H9 (cell line): ENCODE measurements at regions not wholly inside any gene's neighbourhood (a gene's known extent, or its start where the extent isn't known, plus 50 kb on each side); places are given as distances from the start of the nearest gene placed in this dataset.

Experiments used
- DNase-seq: peaks from one replicate; pipeline ENCODE4 v3.0.0-alpha.2; 2017
- H2AFZ ChIP-seq: one replicate; pipeline ENCODE4 v1.6.1; 2013; ENCODE audit warnings: mild to moderate bottlenecking, low read length, control low read depth, moderate library complexity
- H2AK5ac ChIP-seq: 2 replicates; pipeline ENCODE4 v1.6.1; 2013; ENCODE audit warnings: low read length, control low read depth, mixed read lengths; ENCODE audit not compliant: insufficient read length
- H2BK120ac ChIP-seq: one replicate; pipeline ENCODE4 v1.6.1; 2013; ENCODE audit warnings: low read depth, mild to moderate bottlenecking, low read length, control low read depth, inconsistent platforms; ENCODE audit not compliant: poor library complexity, severe bottlenecking
- H2BK12ac ChIP-seq: 2 replicates; pipeline ENCODE4 v1.6.1; 2013; ENCODE audit warnings: low read length, control low read depth, mixed read lengths, low read depth; ENCODE audit not compliant: insufficient read length
- H2BK15ac ChIP-seq: 2 replicates; pipeline ENCODE4 v1.6.1; 2013; ENCODE audit warnings: low read depth, low read length, control low read depth
- H2BK20ac ChIP-seq: one replicate; pipeline ENCODE4 v1.6.1; 2013; ENCODE audit warnings: low read depth, mild to moderate bottlenecking, low read length, control low read depth, inconsistent platforms; ENCODE audit not compliant: poor library complexity, severe bottlenecking
- H2BK5ac ChIP-seq: 2 replicates; pipeline ENCODE4 v1.6.1; 2013; ENCODE audit warnings: low read length, control low read depth, mixed read lengths; ENCODE audit not compliant: insufficient read length
- H3K14ac ChIP-seq: 2 replicates; pipeline ENCODE4 v1.6.1; 2013; ENCODE audit warnings: low read length, control low read depth; ENCODE audit not compliant: insufficient read depth
- H3K18ac ChIP-seq: 2 replicates; pipeline ENCODE4 v1.6.1; 2013; ENCODE audit warnings: low read depth, mild to moderate bottlenecking, mixed read lengths, low read length, control low read depth; ENCODE audit not compliant: insufficient read length
- H3K23ac ChIP-seq: 2 replicates; pipeline ENCODE4 v1.6.1; 2013; ENCODE audit warnings: low read length, control low read depth, mixed read lengths, low read depth; ENCODE audit not compliant: insufficient read length
- H3K23me2 ChIP-seq: 2 replicates; pipeline ENCODE4 v1.6.1; 2013; ENCODE audit warnings: low read depth, mild to moderate bottlenecking, mixed read lengths, low read length, control low read depth; ENCODE audit not compliant: insufficient read length, poor library complexity, severe bottlenecking
- H3K27ac ChIP-seq: 2 replicates; pipeline ENCODE4 v1.5.1; 2013; ENCODE audit warnings: low read length, control low read depth, mixed read lengths, low read depth; ENCODE audit not compliant: insufficient read length
- H3K27me3 ChIP-seq: 2 replicates; pipeline ENCODE4 v1.6.1; 2013; ENCODE audit warnings: low read length, control low read depth, inconsistent platforms; ENCODE audit not compliant: insufficient read depth
- H3K4ac ChIP-seq: 2 replicates; pipeline ENCODE4 v1.6.1; 2013; ENCODE audit warnings: low read depth, mild to moderate bottlenecking, control low read depth, inconsistent platforms, low read length, moderate library complexity
- H3K4me1 ChIP-seq: 2 replicates; pipeline ENCODE4 v1.6.1; 2013; ENCODE audit warnings: low read length, control low read depth, inconsistent platforms; ENCODE audit not compliant: insufficient read depth
- H3K4me2 ChIP-seq: 2 replicates; pipeline ENCODE4 v1.6.1; 2013; ENCODE audit warnings: low read length, control low read depth, mixed read lengths; ENCODE audit not compliant: insufficient read length, insufficient read depth
- H3K56ac ChIP-seq: 2 replicates; pipeline ENCODE4 v1.6.1; 2013; ENCODE audit warnings: low read depth, mild to moderate bottlenecking, mixed read lengths, low read length, control low read depth; ENCODE audit not compliant: insufficient read length
- H3K79me1 ChIP-seq: 2 replicates; pipeline ENCODE4 v1.6.1; 2013; ENCODE audit warnings: low read depth, mild to moderate bottlenecking, moderate library complexity, low read length, control low read depth, inconsistent platforms; ENCODE audit not compliant: insufficient read depth, poor library complexity, severe bottlenecking
- H3K79me2 ChIP-seq: 2 replicates; pipeline ENCODE4 v1.6.1; 2013; ENCODE audit warnings: low read length, control low read depth, inconsistent platforms; ENCODE audit not compliant: insufficient read depth
- H3K9ac ChIP-seq: 2 replicates; pipeline ENCODE4 v1.6.1; 2013; ENCODE audit warnings: low read length, control low read depth, mixed read lengths; ENCODE audit not compliant: insufficient read length; ENCODE audit errors: extremely low read depth
- H3K9me3 ChIP-seq: one replicate; pipeline ENCODE4 v1.6.1; 2013; ENCODE audit warnings: low read depth, low read length, inconsistent platforms; ENCODE audit not compliant: control insufficient read depth
- H3T11ph ChIP-seq: one replicate; pipeline ENCODE4 v1.6.1; 2013; ENCODE audit warnings: mild to moderate bottlenecking, low read length, control low read depth, inconsistent platforms
- H4K20me1 ChIP-seq: one replicate; pipeline ENCODE4 v1.6.1; 2013; ENCODE audit not compliant: control insufficient read depth, insufficient read length, insufficient read depth
- H4K5ac ChIP-seq: 2 replicates; pipeline ENCODE4 v1.6.1; 2013; ENCODE audit warnings: low read depth, mild to moderate bottlenecking, mixed read lengths, low read length, control low read depth; ENCODE audit not compliant: insufficient read length
- H4K8ac ChIP-seq: replicated peaks from 2 replicates; pipeline ENCODE4 v1.6.1; 2013; ENCODE audit warnings: low read length, control low read depth, mixed read lengths, low read depth; ENCODE audit not compliant: insufficient read length
- H4K91ac ChIP-seq: 2 replicates; pipeline ENCODE4 v1.6.1; 2013; ENCODE audit warnings: low read depth, mild to moderate bottlenecking, moderate library complexity, mixed read lengths, low read length, control low read depth; ENCODE audit not compliant: insufficient read length
- H3K27ac Mint-ChIP-seq, 3 experiments: 2 replicates in 2 of 3; 3 replicates in 1 of 3; pipeline ENCODE4 v1.8.0; 2020 to 2021; ENCODE audit warnings: mixed read lengths in 3 of 3, mild to moderate bottlenecking in 1 of 3, moderate library complexity in 1 of 3
- H3K27me3 Mint-ChIP-seq: 2 replicates; pipeline ENCODE4 v1.8.0; 2021; ENCODE audit warnings: low read depth, mild to moderate bottlenecking, moderate library complexity, mixed read lengths
- H3K36me3 Mint-ChIP-seq, 3 experiments: 2 replicates in 2 of 3; 3 replicates in 1 of 3; pipeline ENCODE4 v1.8.0; 2020 to 2021; ENCODE audit warnings: low read depth in 3 of 3, mixed read lengths in 3 of 3; ENCODE audit not compliant: insufficient read depth in 1 of 3
- H3K4me1 Mint-ChIP-seq, 2 experiments: 2 replicates each; pipeline ENCODE4 v1.8.0; 2020; ENCODE audit warnings: mixed read lengths in 2 of 2
- H3K4me3 Mint-ChIP-seq, 2 experiments: 2 replicates in 1 of 2; 3 replicates in 1 of 2; pipeline ENCODE4 v1.8.0; 2020 to 2021; ENCODE audit warnings: mild to moderate bottlenecking in 2 of 2, mixed read lengths in 2 of 2, moderate library complexity in 1 of 2
- H3K9me3 Mint-ChIP-seq, 2 experiments: 2 replicates in 1 of 2; 3 replicates in 1 of 2; pipeline ENCODE4 v1.8.0; 2020; ENCODE audit warnings: mild to moderate bottlenecking in 2 of 2, mixed read lengths in 2 of 2, moderate library complexity in 1 of 2
- WGBS: extraction: QIAGEN DNeasy Blood & Tissue Kit; methylation state at CpG from one replicate; pipeline ENCODE4 v1.1.7; 2013; ENCODE audit warnings: missing lambda C conversion rate, low lambda C conversion rate, mixed read lengths; ENCODE audit not compliant: insufficient read length; ENCODE audit errors: extremely low coverage; 5-methylcytosine and 5-hydroxymethylcytosine counted together
- TF ChIP-seq, protein P1 (sequence below): fragments of 200-600 bp; sonication (generic); conservative IDR thresholded peaks from 3 replicates; pipeline ENCODE4 v1.8.0; 2021; ENCODE audit warnings: antibody characterized with exemption, mild to moderate bottlenecking

DNA sequence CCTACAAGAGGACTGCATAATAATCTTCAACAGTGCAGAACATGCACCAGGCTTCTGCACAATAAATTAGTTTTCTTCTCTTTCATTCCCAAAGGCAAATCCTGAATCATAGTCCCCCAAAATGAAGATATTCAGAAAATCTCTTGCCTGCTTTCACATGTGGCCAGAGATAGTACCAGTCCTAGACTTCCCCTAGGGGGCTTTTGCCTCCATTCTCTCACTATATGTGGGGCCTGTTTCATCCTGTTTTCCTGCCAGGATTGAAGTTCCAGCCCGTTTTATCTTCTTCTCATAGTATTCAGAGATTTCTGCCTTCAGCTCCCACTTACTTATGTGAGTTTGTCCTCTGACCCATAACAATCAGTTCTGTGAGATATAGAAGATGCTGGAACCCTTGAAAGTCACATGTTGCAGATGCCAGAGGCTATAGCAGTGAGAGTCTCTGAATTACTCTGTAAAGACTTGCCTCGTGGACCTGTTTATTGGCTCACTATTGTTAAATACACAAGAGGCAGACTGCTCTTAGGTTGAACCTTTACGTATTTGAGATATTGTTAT is 421.9 kb upstream of the PCDH9 start:
- H2AFZ ChIP-seq, result no peak overlapping the region
- Mint-ChIP-seq H3K4me3 (no peak overlapping the region), H3K27ac (no peak overlapping the region), H3K36me3 (no peaks in the 10 kb centered on the region), H3K9me3 (no peaks in the 10 kb centered on the region), H3K27me3 (no peaks in the 10 kb centered on the region), H3K4me1 (peaks cover 6 to 7% of the 10 kb centered on the region in 2 experiments)
- no peak overlapping the region for H3K4me2 ChIP-seq
- TF ChIP-seq, protein P1, sequence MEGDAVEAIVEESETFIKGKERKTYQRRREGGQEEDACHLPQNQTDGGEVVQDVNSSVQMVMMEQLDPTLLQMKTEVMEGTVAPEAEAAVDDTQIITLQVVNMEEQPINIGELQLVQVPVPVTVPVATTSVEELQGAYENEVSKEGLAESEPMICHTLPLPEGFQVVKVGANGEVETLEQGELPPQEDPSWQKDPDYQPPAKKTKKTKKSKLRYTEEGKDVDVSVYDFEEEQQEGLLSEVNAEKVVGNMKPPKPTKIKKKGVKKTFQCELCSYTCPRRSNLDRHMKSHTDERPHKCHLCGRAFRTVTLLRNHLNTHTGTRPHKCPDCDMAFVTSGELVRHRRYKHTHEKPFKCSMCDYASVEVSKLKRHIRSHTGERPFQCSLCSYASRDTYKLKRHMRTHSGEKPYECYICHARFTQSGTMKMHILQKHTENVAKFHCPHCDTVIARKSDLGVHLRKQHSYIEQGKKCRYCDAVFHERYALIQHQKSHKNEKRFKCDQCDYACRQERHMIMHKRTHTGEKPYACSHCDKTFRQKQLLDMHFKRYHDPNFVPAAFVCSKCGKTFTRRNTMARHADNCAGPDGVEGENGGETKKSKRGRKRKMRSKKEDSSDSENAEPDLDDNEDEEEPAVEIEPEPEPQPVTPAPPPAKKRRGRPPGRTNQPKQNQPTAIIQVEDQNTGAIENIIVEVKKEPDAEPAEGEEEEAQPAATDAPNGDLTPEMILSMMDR, result no peak; the same call in 2 of the 3 replicates
- H4K8ac ChIP-seq, result no peak overlapping the region
- no peak overlapping the region for H2BK12ac ChIP-seq
- WGBS, result no CpG with 5 or more reads among the region's 3 CpGs
- no peak overlapping the region for H3K23ac ChIP-seq
- no peaks in the 10 kb centered on the region for H4K20me1 ChIP-seq
- H3T11ph ChIP-seq, result no peak overlapping the region
- no peak overlapping the region for H2BK120ac ChIP-seq
- H4K91ac ChIP-seq, result no peak overlapping the region
- H3K56ac ChIP-seq, result no peak overlapping the region
- no peak overlapping the region for H2BK5ac ChIP-seq
- no peaks in the 10 kb centered on the region for H3K23me2 ChIP-seq
- H3K27ac ChIP-seq, result no peak overlapping the region
- H3K9ac ChIP-seq, result no peak overlapping the region
- H3K4ac ChIP-seq, result no peak overlapping the region
- H3K14ac ChIP-seq, result no peak overlapping the region
- no peak overlapping the region for H2BK20ac ChIP-seq
- H3K79me2 ChIP-seq, result no peaks in the 10 kb centered on the region
- no peak for DNase-seq
- H3K9me3 ChIP-seq, result no peaks in the 10 kb centered on the region
- no peak overlapping the region for H2AK5ac ChIP-seq
- H3K18ac ChIP-seq, result no peak overlapping the region
- H2BK15ac ChIP-seq, result no peak overlapping the region
- no peaks in the 10 kb centered on the region for H3K79me1 ChIP-seq
- no peak overlapping the region for H4K5ac ChIP-seq
- H3K4me1 ChIP-seq, result no peaks in the 10 kb centered on the region
- H3K27me3 ChIP-seq, result no peaks in the 10 kb centered on the region
